ENCODE measurements at regions not wholly inside any gene's neighbourhood (a gene's known extent, or its start where the extent isn't known, plus 50 kb on each side); places are given as distances from the start of the nearest gene placed in this dataset.

DNA sequence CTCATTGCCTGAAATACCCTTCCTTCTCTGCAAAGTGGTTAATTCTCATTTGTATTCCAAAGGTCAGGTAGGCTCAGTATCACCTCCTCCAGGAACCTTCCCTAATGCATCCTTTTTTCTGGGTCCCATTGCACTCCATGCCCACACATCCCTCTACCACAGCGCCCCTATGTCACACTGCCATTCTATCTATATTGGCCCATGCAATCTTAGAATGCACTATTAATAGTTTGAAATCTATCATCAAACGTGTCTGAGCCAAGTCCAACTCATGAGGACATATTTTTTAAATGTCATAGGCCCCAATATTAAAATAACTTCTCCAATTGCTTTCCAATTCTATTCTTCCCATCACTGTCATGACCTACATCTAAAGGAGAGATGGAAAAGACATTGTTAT, 495.1 kb downstream of the SOX6 start:
- no peak for DNase-seq

DNA sequence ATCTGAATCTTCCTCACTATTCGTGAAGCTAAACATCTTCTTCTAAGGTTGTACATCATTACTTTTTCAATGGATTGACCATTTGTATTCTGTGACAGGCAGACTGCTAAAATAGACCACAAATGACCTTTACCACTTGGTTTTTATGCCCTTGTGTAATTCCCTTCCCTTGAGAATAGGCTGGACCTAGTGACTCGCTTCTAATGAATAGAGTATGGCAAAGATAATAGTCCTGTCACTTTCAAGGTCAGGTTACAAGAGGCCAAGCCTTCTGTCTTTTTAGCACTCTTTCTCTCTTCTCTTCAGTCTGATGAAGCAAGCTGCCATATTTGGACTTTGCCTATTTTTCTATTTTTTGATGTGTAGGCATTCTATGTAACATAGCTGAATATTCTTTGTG, 492.9 kb downstream of the SOX6 start:
- DNase-seq = no peak

DNA sequence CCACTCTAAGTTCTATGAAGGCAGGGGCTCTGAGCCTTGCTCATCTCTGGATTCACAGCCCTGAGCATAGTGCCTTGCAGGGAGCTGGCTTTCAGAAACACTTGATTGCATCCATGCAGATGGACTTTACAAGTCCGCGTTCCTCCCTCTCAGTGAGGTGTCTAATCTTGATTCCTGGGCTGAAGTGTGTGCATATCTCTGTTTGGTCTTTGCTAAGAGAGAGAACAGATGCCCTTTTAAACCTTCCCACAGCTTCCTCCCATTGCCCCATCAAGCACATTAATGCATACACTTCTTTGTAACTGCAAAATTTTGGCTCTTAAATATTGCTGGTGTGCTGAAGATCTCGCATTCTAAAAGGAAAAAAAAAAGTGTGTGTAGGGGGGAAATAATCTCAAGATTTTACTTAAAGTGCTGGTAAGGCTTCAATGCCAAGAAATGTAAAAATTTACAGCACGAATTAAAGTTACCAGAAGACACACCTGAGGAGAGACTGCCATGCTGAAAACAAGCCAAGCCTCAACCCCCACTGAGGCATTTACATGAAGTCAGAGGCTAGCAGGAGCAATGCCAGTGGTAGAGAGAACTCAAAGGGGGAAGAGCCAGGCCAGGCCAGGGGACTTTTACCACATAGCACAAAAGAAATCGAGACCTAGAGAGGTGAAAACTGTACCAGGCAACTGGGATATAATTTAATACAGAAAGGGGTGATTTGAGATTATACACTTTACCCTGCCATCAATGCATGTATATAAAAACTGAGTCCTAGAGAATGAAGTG, 492.1 kb downstream of the SOX6 start:
- no peak for DNase-seq

GRCh38 chr11:15865212-15865987, 490.9 kb downstream of the SOX6 start:
- no peak for DNase-seq

GRCh38 chr11:15867871-15868270, 488.5 kb downstream of the SOX6 start:
- DNase-seq = no peak

GRCh38 chr11:15870911-15871310, 485.4 kb downstream of the SOX6 start:
- DNase-seq = no peak

GRCh38 chr11:15871904-15872626, 484.3 kb downstream of the SOX6 start:
- DNase-seq = no peak

GRCh38 chr11:15873501-15873900, 482.8 kb downstream of the SOX6 start:
- DNase-seq = no peak

DNA sequence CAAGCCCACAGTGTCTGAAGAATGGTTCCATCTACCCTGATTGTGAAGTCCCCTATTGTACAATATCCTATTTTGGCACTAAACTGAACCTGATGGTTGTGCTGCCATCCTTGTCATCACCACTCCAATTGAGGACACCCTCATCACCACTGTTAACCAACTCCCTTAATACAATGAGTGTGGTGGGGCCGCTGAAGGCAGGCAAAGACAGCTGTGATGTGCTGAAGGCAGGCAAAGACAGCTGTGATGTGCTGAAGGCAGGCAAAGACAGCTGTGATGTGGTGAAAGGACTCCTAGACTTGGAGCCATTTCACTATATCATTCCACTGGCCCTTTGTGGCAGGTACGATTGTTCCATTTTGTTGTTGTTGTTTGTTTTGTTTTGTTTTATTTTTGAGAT, 481.6 kb downstream of the SOX6 start:
- no peak for DNase-seq

DNA sequence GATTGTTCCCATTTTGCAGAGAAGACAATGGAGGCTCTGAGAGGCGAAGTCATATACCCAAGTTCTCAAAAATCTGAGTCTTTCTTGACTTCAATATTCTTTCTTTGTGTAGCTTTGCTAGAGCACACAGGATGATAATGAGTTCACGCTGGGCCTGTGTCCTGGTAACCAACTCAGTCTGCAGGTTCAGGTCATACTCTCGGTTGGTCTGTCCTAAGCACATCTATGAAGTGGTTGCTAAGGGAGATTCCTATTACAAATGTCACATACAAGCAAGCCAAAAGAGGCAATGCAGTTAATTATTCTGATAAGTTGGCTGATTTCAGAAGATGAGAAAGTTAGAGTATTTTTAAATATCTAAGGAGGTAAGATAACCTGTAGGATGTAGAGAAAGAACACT, 481.0 kb downstream of the SOX6 start:
- no peak for DNase-seq

GRCh38 chr11:15875943-15876342, 480.4 kb downstream of the SOX6 start:
- DNase-seq = no peak

DNA sequence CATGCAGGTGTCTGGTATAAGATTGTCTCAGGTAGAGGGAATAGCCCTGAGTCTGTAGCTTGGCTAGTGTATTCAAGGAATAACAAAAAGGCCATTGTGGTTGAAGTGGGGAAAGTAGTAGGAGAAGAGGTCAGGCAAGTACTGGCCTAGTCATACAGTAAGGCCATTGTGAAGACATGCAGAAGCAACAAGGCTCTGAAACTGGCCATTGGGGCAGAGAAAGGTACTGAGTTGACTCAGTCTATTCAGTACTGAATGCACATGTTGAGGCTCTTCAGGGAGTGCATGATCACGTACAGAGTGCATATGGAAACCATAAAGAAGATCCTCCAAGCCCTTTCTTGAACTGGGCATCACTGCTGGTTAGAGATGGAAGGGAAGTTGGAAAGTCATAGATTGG, 477.6 kb downstream of the SOX6 start:
- DNase-seq = no peak

GRCh38 chr11:15880291-15880690, 476.1 kb downstream of the SOX6 start:
- DNase-seq = no peak

GRCh38 chr11:15882876-15883454, 473.4 kb downstream of the SOX6 start:
- DNase-seq = no peak

DNA sequence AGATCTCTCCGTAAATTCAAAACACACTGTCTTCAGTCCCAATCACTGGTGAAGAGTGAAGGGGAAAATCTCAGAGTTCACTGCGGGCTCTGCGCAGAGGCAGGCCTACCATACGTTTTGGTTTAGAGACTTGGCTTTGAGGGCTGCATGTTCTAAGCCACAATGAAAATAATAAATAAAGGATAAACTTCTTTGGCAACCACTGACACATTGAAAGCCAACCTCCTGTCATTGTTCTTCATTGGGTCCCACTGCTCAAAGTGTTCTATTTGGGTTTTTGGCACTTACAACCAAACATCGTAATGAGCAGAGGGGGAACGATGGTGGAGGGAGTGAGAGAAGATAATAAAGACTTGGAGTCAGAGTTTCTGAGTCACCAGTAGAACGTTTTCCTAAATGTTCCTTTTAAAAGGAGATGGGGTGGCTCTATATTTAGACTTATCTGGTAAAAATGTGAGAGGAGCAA, 472.9 kb downstream of the SOX6 start:
- no peak for DNase-seq

- no peak for DNase-seq
Observed at GRCh38 chr11:15884141-15884540, 472.2 kb downstream of the SOX6 start.

GRCh38 chr11:15884777-15885540, 471.4 kb downstream of the SOX6 start:
- no peak for DNase-seq

DNA sequence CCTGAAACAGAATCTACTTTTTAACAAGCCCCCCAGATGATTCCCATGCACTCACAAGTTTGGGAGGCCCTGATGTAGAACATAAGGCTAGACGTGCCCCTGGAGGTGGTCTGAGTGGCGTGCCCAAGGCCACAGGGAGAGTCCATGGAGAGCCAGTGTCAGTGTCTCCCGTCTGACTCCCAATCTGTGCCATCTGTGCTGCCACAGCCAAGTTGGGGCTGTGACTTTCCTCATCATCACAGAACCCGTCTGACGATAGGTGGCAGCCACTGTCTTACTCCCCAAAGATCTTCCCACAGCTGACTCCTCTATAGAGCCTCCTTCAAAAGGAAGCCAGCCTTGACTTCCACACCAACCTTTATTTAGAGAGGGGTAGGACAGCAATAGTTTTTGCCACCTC, 470.5 kb downstream of the SOX6 start:
- no peak for DNase-seq

GRCh38 chr11:15886299-15886698, 470.0 kb downstream of the SOX6 start:
- DNase-seq = no peak

GRCh38 chr11:15886866-15887265, 469.5 kb downstream of the SOX6 start:
- no peak for DNase-seq

GRCh38 chr11:15888556-15889345, 467.6 kb downstream of the SOX6 start:
- DNase-seq = no peak
